Left lung (tissue), 4 donors: ENCODE measurements at regions not wholly inside any gene's neighbourhood (a gene's known extent, or its start where the extent isn't known, plus 50 kb on each side); places are given as distances from the start of the nearest gene placed in this dataset.
"Not testable (repeated sequence)": the region's sequence is repeated elsewhere in the genome, so short reads cannot be mapped to it uniquely, and the experiment has no call there.

Experiments used
- ATAC-seq: fragments of 200-7000 bp; cut with Tn5 transposase; one replicate; pipeline ENCODE4 v1.9.1; 2020; ENCODE audit warnings: moderate library complexity
- DNase-seq, 4 donors: peaks; one replicate each; pipeline ENCODE4 v3.0.0-alpha.2; 2013 to 2020
- H3K27ac ChIP-seq, 2 donors: fragments of 200-600 bp; sonication (generic) in 1 of 2; one replicate each; pipeline versions ENCODE4 v1.5.0 to v1.8.0; 2020 to 2021
- H3K27me3 ChIP-seq, 2 donors: fragments of 200-600 bp; sonication (generic) in 1 of 2; one replicate each; pipeline versions ENCODE4 v1.5.0 to v1.8.0; 2020 to 2021
- H3K36me3 ChIP-seq, 2 donors: fragments of 200-600 bp; sonication (generic) in 1 of 2; one replicate each; pipeline versions ENCODE4 v1.5.0 to v1.8.0; 2020 to 2021
- H3K4me1 ChIP-seq, 2 donors: fragments of 200-600 bp; one replicate each; pipeline ENCODE4 v1.8.0; 2021
- H3K4me3 ChIP-seq, 2 donors: fragments of 200-600 bp; sonication (generic) in 1 of 2; one replicate each; pipeline versions ENCODE4 v1.5.0 to v1.8.0; 2020 to 2021; ENCODE audit warnings: mild to moderate bottlenecking in 1 of 2
- H3K9me3 ChIP-seq, 2 donors: fragments of 200-600 bp; sonication (generic) in 1 of 2; one replicate each; pipeline versions ENCODE4 v1.5.0 to v1.8.0; 2020 to 2021
- intact Hi-C, 2 donors: fragments of 100-400 bp; cut with DNase I; formaldehyde crosslinking; loops; one replicate each; pipeline versions ENCODE4 v1.11.2 to v1.14.2; 2022
- TF ChIP-seq, protein P1 (sequence below), 2 donors: fragments of 200-600 bp; sonication (generic) in 1 of 2; IDR thresholded peaks; one replicate each; pipeline versions ENCODE4 v1.5.0 to v1.8.0; 2021; ENCODE audit warnings: antibody characterized with exemption in 2 of 2
- donor health status: DM: no; HTN: yes; CAD: no.
- donor health status: DM: no; HTN: no; CAD: no.

DNA sequence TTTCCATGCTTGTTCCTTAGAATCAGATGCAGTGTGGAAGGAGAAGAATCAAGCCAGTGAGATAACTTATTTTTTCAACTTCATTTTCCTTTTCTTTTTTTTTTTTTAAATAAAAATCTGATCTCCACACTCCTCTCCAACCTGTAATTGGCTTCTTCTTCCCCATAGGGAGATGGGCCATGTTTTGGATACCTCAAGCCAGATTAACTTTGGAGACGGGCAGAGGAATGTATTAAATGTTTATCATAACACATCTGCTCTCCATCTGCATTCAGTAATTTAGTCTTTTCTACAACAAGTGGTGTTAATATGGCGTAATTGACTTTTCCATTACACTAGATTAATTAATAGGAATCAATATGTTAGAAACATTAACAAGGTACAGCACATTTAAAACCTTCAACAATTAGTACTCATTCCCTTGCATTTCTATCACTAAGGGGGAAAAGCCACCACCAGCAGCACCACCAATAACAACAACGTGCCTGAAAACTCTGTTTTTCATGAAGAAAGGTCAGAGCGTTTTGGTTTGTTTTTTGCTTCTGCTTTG is 244.1 kb downstream of the MYCN start:
- Histone ChIP-seq H3K4me1 (no peaks in the 10 kb centered on the region), H3K36me3 (no peaks in the 10 kb centered on the region), H3K4me3 (no peak overlapping the region), H3K9me3 (no peaks in the 10 kb centered on the region), H3K27me3 (no peaks in the 10 kb centered on the region), H3K27ac (no peak overlapping the region)
- TF ChIP-seq, protein P1, sequence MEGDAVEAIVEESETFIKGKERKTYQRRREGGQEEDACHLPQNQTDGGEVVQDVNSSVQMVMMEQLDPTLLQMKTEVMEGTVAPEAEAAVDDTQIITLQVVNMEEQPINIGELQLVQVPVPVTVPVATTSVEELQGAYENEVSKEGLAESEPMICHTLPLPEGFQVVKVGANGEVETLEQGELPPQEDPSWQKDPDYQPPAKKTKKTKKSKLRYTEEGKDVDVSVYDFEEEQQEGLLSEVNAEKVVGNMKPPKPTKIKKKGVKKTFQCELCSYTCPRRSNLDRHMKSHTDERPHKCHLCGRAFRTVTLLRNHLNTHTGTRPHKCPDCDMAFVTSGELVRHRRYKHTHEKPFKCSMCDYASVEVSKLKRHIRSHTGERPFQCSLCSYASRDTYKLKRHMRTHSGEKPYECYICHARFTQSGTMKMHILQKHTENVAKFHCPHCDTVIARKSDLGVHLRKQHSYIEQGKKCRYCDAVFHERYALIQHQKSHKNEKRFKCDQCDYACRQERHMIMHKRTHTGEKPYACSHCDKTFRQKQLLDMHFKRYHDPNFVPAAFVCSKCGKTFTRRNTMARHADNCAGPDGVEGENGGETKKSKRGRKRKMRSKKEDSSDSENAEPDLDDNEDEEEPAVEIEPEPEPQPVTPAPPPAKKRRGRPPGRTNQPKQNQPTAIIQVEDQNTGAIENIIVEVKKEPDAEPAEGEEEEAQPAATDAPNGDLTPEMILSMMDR (IDR thresholded peaks at IDR 0.05) = no peak
- ATAC-seq (no peak), DNase-seq (no peak)
- intact Hi-C loops = no loop called here

GRCh38 chr2:16183345-16183744 is 243.0 kb downstream of the MYCN start:
- intact Hi-C loops = no loop called here
- Histone ChIP-seq H3K4me1 (no peaks in the 10 kb centered on the region), H3K4me3 (no peak overlapping the region), H3K27me3 (no peaks in the 10 kb centered on the region), H3K36me3 (no peaks in the 10 kb centered on the region), H3K27ac (no peak overlapping the region), H3K9me3 (no peaks in the 10 kb centered on the region)
- TF ChIP-seq, protein P1 (IDR thresholded peaks at IDR 0.05) = no peak
- DNase-seq (no peak), ATAC-seq (no peak)

- Histone ChIP-seq H3K4me3 (no peak overlapping the region), H3K9me3 (no peaks in the 10 kb centered on the region), H3K27me3 (no peaks in the 10 kb centered on the region), H3K36me3 (no peaks in the 10 kb centered on the region), H3K4me1 (no peaks in the 10 kb centered on the region), H3K27ac (no peak overlapping the region)
- ATAC-seq (no peak), DNase-seq (no peak)
- intact Hi-C loops = no loop called here
- TF ChIP-seq, protein P1 (IDR thresholded peaks at IDR 0.05) = no peak
These were observed 242.5 kb downstream of the MYCN start for GRCh38 chr2:16182841-16183240.

GRCh38 chr2:16182311-16182815 is 242.0 kb downstream of the MYCN start:
- DNase-seq, ATAC-seq, H3K27ac ChIP-seq, intact Hi-C loops, H3K4me3 ChIP-seq, H3K27me3 ChIP-seq, H3K36me3 ChIP-seq, H3K9me3 ChIP-seq, H3K4me1 ChIP-seq: not testable (repeated sequence)

DNA sequence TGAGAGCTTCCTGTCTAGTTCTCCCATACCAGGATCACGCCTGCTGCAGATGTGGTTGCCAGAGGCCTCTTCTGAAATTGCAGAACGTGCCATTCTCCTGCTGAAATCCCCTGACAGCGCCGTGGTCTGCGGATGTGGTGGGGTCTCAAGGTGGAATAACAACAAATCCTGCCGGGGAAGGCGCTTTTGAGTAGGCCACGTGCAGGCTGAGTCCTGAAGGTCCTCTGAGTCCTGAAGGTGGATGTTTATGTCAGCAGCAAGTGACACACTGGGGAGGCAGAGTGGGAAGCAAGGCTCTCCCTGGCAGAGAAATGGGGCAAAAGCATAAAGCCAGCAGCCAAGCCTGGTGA is 241.4 kb downstream of the MYCN start:
- Histone ChIP-seq H3K36me3 (no peaks in the 10 kb centered on the region), H3K4me3 (no peak overlapping the region), H3K27ac (no peak overlapping the region), H3K27me3 (no peaks in the 10 kb centered on the region), H3K9me3 (no peaks in the 10 kb centered on the region), H3K4me1 (no peaks in the 10 kb centered on the region)
- no peak for DNase-seq
- no peak for ATAC-seq
- intact Hi-C loops = no loop called here
- TF ChIP-seq, protein P1 (IDR thresholded peaks at IDR 0.05) = no peak

GRCh38 chr2:16181062-16181740 is 240.9 kb downstream of the MYCN start:
- Histone ChIP-seq H3K4me3 (no peak overlapping the region), H3K4me1 (no peaks in the 10 kb centered on the region), H3K27ac (no peak overlapping the region), H3K36me3 (no peaks in the 10 kb centered on the region), H3K27me3 (no peaks in the 10 kb centered on the region), H3K9me3 (no peaks in the 10 kb centered on the region)
- intact Hi-C loops = no loop called here
- ATAC-seq (no peak), DNase-seq (no peak)
- TF ChIP-seq, protein P1 (IDR thresholded peaks at IDR 0.05) = no peak
